ENCODE measurements at regions not wholly inside any gene's neighbourhood (a gene's known extent, or its start where the extent isn't known, plus 50 kb on each side); places are given as distances from the start of the nearest gene placed in this dataset.

DNA sequence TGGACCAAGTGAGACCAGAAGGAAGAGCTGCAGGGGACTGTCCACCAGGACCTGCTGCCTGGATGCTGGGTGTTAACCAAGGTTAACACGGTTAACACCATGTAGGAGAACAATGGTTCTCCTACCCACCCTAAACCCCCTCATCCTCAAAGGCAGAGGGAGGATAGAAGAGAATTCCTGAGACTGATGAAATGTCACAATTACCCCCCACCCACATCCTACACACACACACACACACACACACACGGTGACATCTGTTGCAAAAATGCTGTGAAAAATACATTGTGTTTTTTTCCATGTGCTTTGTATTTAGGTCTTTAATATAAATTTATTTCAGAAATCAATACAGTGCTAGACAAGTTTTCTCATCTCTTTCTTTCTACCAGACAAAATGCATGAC is 113.9 kb upstream of the HES1 start:
- H3K36me3 ChIP-seq (ENCODE audit: insufficient read depth, low read length), result no peaks in the 10 kb centered on the region
- DNase-seq (no peak), ATAC-seq (ENCODE audit: insufficient read depth, low read depth) (no peak)
- H3K79me2 ChIP-seq (ENCODE audit: insufficient read depth, low read length), result no peaks in the 10 kb centered on the region
- H3K9ac ChIP-seq (ENCODE audit: low read depth, low read length), result no peak overlapping the region
- H3K27ac ChIP-seq (ENCODE audit: low read length), result no peak overlapping the region
- peaks cover 10% of the 10 kb centered on the region for H3K27me3 ChIP-seq (ENCODE audit: insufficient read depth, low read length, poor library complexity)
- no peaks in the 10 kb centered on the region for H3K9me3 ChIP-seq (ENCODE audit: insufficient read depth, low read length, severe bottlenecking)
- H3K4me2 ChIP-seq (ENCODE audit: insufficient read depth, low read length), result no peak overlapping the region
- TF ChIP-seq, protein P1, sequence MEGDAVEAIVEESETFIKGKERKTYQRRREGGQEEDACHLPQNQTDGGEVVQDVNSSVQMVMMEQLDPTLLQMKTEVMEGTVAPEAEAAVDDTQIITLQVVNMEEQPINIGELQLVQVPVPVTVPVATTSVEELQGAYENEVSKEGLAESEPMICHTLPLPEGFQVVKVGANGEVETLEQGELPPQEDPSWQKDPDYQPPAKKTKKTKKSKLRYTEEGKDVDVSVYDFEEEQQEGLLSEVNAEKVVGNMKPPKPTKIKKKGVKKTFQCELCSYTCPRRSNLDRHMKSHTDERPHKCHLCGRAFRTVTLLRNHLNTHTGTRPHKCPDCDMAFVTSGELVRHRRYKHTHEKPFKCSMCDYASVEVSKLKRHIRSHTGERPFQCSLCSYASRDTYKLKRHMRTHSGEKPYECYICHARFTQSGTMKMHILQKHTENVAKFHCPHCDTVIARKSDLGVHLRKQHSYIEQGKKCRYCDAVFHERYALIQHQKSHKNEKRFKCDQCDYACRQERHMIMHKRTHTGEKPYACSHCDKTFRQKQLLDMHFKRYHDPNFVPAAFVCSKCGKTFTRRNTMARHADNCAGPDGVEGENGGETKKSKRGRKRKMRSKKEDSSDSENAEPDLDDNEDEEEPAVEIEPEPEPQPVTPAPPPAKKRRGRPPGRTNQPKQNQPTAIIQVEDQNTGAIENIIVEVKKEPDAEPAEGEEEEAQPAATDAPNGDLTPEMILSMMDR (IDR thresholded peaks at IDR 0.05; ENCODE audit: borderline replicate concordance, extremely low read depth, low read length, poor library complexity, severe bottlenecking), result no peak
- no peak for TF ChIP-seq EZH2 (IDR thresholded peaks at IDR 0.05; ENCODE audit: borderline replicate concordance, low read depth, low read length, severe bottlenecking)
- no peaks in the 10 kb centered on the region for H3K4me1 ChIP-seq (ENCODE audit: insufficient read depth, low read length)
- no peak overlapping the region for H3K4me3 ChIP-seq (ENCODE audit: low read depth in 1 of 2, low read length in 2 of 2)
- H4K20me1 ChIP-seq (ENCODE audit: insufficient read depth, low read length), result no peaks in the 10 kb centered on the region
- no peak overlapping the region for H2AFZ ChIP-seq (ENCODE audit: low read depth, low read length)

- H3K4me2 ChIP-seq (ENCODE audit: insufficient read depth, low read length), result no peak overlapping the region
- no peak for ATAC-seq (ENCODE audit: insufficient read depth, low read depth)
- H4K20me1 ChIP-seq (ENCODE audit: insufficient read depth, low read length), result no peaks in the 10 kb centered on the region
- H3K79me2 ChIP-seq (ENCODE audit: insufficient read depth, low read length), result no peaks in the 10 kb centered on the region
- no peak for DNase-seq
- H3K4me3 ChIP-seq (ENCODE audit: low read depth in 1 of 2, low read length in 2 of 2), result no peak overlapping the region
- no peak overlapping the region for H3K27ac ChIP-seq (ENCODE audit: low read length)
- H3K4me1 ChIP-seq (ENCODE audit: insufficient read depth, low read length), result no peaks in the 10 kb centered on the region
- no peak overlapping the region for H2AFZ ChIP-seq (ENCODE audit: low read depth, low read length)
- no peaks in the 10 kb centered on the region for H3K9me3 ChIP-seq (ENCODE audit: insufficient read depth, low read length, severe bottlenecking)
- TF ChIP-seq EZH2 (IDR thresholded peaks at IDR 0.05; ENCODE audit: borderline replicate concordance, low read depth, low read length, severe bottlenecking), result no peak
- TF ChIP-seq, protein P1 (IDR thresholded peaks at IDR 0.05; ENCODE audit: borderline replicate concordance, extremely low read depth, low read length, poor library complexity, severe bottlenecking), result no peak
- H3K27me3 ChIP-seq (ENCODE audit: insufficient read depth, low read length, poor library complexity), result peaks cover 15% of the 10 kb centered on the region
- no peak overlapping the region for H3K9ac ChIP-seq (ENCODE audit: low read depth, low read length)
- H3K36me3 ChIP-seq (ENCODE audit: insufficient read depth, low read length), result no peaks in the 10 kb centered on the region
Measured at GRCh38 chr3:194022816-194023215, 113.1 kb upstream of the HES1 start.

DNA sequence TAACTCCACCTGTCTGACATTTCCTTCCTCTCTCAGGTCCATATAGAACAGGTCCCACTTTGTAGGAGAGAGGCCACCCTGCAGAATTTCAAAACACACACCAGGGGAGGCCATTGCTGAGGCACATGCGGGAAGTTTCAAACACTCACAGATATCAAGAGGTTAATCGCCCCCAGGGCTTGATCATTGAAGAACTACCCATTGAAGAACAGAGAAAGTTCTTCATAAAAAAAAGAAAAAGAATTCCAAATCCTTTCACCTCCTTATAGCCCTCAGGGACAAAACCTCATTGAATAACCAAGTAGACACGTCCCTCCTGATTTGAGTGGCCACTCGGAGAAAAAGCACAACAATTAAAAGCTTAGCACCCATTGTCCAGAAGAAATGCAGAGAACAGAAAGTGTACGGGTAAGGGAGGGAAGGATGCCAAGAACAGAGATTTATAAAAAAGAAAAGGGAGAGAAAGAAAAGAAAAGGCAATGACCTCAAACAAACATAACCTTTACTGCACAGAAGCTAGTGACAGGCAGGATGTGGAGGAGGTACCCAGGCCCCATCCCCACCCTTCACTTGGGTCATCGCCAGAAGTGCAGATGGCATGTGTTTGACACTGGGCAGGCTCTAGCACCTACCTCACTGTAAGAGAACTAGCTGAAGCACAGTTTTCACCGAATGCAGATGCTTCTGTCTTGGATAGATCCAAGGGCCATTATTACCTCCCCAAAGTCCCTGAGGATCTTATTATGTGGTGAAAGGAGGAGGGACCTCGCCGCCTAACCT is 112.3 kb upstream of the HES1 start:
- no peaks in the 10 kb centered on the region for H3K79me2 ChIP-seq (ENCODE audit: insufficient read depth, low read length)
- H3K27ac ChIP-seq (ENCODE audit: low read length), result no peak overlapping the region
- no peak overlapping the region for H3K4me2 ChIP-seq (ENCODE audit: insufficient read depth, low read length)
- no peaks in the 10 kb centered on the region for H3K4me1 ChIP-seq (ENCODE audit: insufficient read depth, low read length)
- H3K9me3 ChIP-seq (ENCODE audit: insufficient read depth, low read length, severe bottlenecking), result no peaks in the 10 kb centered on the region
- DNase-seq (peak; percentile 54), ATAC-seq (ENCODE audit: insufficient read depth, low read depth) (peak; percentile 84)
- no peak overlapping the region for H3K4me3 ChIP-seq (ENCODE audit: low read depth in 1 of 2, low read length in 2 of 2)
- no peaks in the 10 kb centered on the region for H4K20me1 ChIP-seq (ENCODE audit: insufficient read depth, low read length)
- H3K36me3 ChIP-seq (ENCODE audit: insufficient read depth, low read length), result no peaks in the 10 kb centered on the region
- no peak overlapping the region for H2AFZ ChIP-seq (ENCODE audit: low read depth, low read length)
- TF ChIP-seq EZH2 (IDR thresholded peaks at IDR 0.05; ENCODE audit: borderline replicate concordance, low read depth, low read length, severe bottlenecking), result no peak
- TF ChIP-seq, protein P1 (IDR thresholded peaks at IDR 0.05; ENCODE audit: borderline replicate concordance, extremely low read depth, low read length, poor library complexity, severe bottlenecking), result no peak
- H3K9ac ChIP-seq (ENCODE audit: low read depth, low read length), result no peak overlapping the region
- H3K27me3 ChIP-seq (ENCODE audit: insufficient read depth, low read length, poor library complexity), result peaks cover 15% of the 10 kb centered on the region
